GM12878 (cell line): ENCODE measurements at regions not wholly inside any gene's neighbourhood (a gene's known extent, or its start where the extent isn't known, plus 50 kb on each side); places are given as distances from the start of the nearest gene placed in this dataset.

Experiments
- BRCA1 ChIP-seq: IDR thresholded peaks from 2 replicates; pipeline ENCODE4 v1.6.1; 2011; ENCODE audit warnings: low read depth, low read length, improper control_type of control experiment
- CHD1 ChIP-seq: IDR thresholded peaks from 2 replicates; pipeline ENCODE4 v1.6.1; 2012; ENCODE audit warnings: low read depth, low read length, improper control_type of control experiment
- FOS ChIP-seq: IDR thresholded peaks from 3 replicates; pipeline ENCODE4 v1.6.1; 2011; ENCODE audit warnings: borderline replicate concordance; ENCODE audit not compliant: insufficient read length; ENCODE audit errors: extremely low read depth
- IKZF2 ChIP-seq, 2 experiments: fragments of 450-650 bp; IDR thresholded peaks; 2 replicates each; pipeline ENCODE4 v1.6.1; 2017; ENCODE audit warnings: mild to moderate bottlenecking in 2 of 2, moderate library complexity in 2 of 2
- KDM1A ChIP-seq: fragments of 200-600 bp; sonication (generic); IDR thresholded peaks from 2 replicates; pipeline ENCODE4 v1.6.1; 2016; ENCODE audit warnings: borderline replicate concordance
- MEF2A ChIP-seq: IDR thresholded peaks from 2 replicates; pipeline ENCODE4 v1.6.1; 2011; ENCODE audit warnings: low read depth, mild to moderate bottlenecking, low read length, moderate library complexity; ENCODE audit not compliant: insufficient read depth
- NFIC ChIP-seq: IDR thresholded peaks from 2 replicates; pipeline ENCODE4 v1.6.1; 2012; ENCODE audit warnings: low read depth, mild to moderate bottlenecking, inconsistent platforms, low read length, moderate library complexity
- PAX8 ChIP-seq: fragments of 450-650 bp; IDR thresholded peaks from 2 replicates; pipeline ENCODE4 v1.6.1; 2017; ENCODE audit warnings: mild to moderate bottlenecking, moderate library complexity
- RB1 ChIP-seq: fragments of 450-650 bp; formaldehyde crosslinking; IDR thresholded peaks from 2 replicates; pipeline ENCODE4 v1.6.1; 2017; ENCODE audit warnings: mild to moderate bottlenecking, borderline replicate concordance
- SMAD1 ChIP-seq: fragments of 450-650 bp; IDR thresholded peaks from 2 replicates; pipeline ENCODE4 v1.6.1; 2018; ENCODE audit warnings: mild to moderate bottlenecking, low read depth; ENCODE audit not compliant: partially characterized antibody
- SMAD5 ChIP-seq: IDR thresholded peaks from 2 replicates; pipeline ENCODE4 v1.6.1; 2016; ENCODE audit warnings: antibody characterized with exemption, low read depth
- ZBTB33 ChIP-seq: fragments of 450-650 bp; IDR thresholded peaks from 2 replicates; pipeline ENCODE4 v1.6.1; 2017; ENCODE audit warnings: mild to moderate bottlenecking
- TF ChIP-seq, protein P1 (sequence below): fragments of 450-650 bp; IDR thresholded peaks from 2 replicates; pipeline ENCODE4 v1.6.1; 2014; ENCODE audit warnings: mild to moderate bottlenecking

GRCh38 chr2:57386305-57386704 lies 660.3 kb upstream of the VRK2 start (continued):
- TF ChIP-seq FOS (no peak), KDM1A (no peak), NFIC (no peak), CHD1 (no peak), RB1 (no peak), MEF2A (no peak), PAX8 (no peak), SMAD5 (no peak), ZBTB33 (no peak), BRCA1 (no peak), SMAD1 (no peak), IKZF2 (IDR thresholded peaks at IDR 0.05) (no peak)
- TF ChIP-seq, protein P1, sequence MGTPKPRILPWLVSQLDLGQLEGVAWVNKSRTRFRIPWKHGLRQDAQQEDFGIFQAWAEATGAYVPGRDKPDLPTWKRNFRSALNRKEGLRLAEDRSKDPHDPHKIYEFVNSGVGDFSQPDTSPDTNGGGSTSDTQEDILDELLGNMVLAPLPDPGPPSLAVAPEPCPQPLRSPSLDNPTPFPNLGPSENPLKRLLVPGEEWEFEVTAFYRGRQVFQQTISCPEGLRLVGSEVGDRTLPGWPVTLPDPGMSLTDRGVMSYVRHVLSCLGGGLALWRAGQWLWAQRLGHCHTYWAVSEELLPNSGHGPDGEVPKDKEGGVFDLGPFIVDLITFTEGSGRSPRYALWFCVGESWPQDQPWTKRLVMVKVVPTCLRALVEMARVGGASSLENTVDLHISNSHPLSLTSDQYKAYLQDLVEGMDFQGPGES = no peak
